HepG2 (cell line): ENCODE measurements at regions not wholly inside any gene's neighbourhood (a gene's known extent, or its start where the extent isn't known, plus 50 kb on each side); places are given as distances from the start of the nearest gene placed in this dataset.

ENCODE experiments used
- NFKBIZ ChIP-seq: IDR thresholded peaks from 2 replicates; pipeline ENCODE4 v1.6.1; 2018; ENCODE audit warnings: missing genetic modification reagents, missing compliant biosample characterization
- ZNF260 ChIP-seq: sonication (generic); formaldehyde crosslinking; IDR thresholded peaks from 2 replicates; pipeline ENCODE4 v1.4.0; 2020; ENCODE audit warnings: missing genetic modification reagents, low read depth, mild to moderate bottlenecking, borderline replicate concordance

GRCh38 chr22:27394806-27395404, 406.7 kb downstream of the MN1 start:
- TF ChIP-seq NFKBIZ (CRISPR knock-in tag) (no peak), ZNF260 (no peak)
